GM21390 (cell line): ENCODE measurements at regions not wholly inside any gene's neighbourhood (a gene's known extent, or its start where the extent isn't known, plus 50 kb on each side); places are given as distances from the start of the nearest gene placed in this dataset.

ENCODE experiments used
- ATAC-seq: cut with Tn5 transposase; IDR thresholded peaks from one replicate; pipeline ENCODE4 v1.9.1; 2021; ENCODE audit not compliant: unreplicated experiment

- ATAC-seq = peak; percentile 66
These were observed 54.5 kb upstream of the FAM78B start for GRCh38 chr1:166221316-166221715.

- no peak for ATAC-seq
These were observed 67.1 kb upstream of the FAM78B start for GRCh38 chr1:166233750-166234366.

GRCh38 chr1:166235728-166236127 lies 68.9 kb upstream of the FAM78B start:
- ATAC-seq = no peak

- no peak for ATAC-seq
These were observed 70.9 kb upstream of the FAM78B start for GRCh38 chr1:166237675-166238074.

DNA sequence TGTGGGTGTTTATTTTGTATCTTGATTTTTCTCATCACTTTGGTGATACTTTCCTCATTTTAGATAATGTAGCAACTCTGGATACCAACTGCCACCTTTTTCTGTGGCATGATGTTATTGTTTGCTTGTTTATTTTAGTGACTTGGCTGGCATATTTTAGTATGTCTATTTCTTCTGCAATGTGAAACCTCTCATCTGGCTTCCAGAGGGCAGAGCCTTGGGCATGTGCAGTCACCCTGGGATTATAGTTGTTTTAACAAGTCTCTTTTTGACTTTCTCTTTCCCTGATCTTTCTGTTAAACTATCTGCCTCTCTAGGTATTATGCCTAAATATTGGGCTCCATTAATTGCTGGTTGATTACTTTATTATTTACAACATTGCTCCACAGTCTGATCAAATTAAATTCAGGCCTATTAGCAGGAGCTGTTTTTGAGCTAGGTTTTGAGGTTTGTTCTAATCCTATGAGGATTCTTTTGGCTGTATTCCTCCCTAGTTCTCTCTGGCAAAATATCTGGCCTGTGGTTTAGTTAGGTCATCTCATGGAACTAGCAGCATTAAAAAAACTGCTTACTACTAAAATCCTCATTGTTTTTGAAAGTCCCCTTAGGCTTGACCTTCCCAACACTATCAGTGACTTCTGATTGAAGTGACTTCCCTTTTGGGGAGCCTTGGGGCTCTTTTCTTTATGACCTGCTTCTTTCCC lies 86.4 kb upstream of the FAM78B start:
- no peak for ATAC-seq

GRCh38 chr1:166258017-166258416 lies 91.2 kb upstream of the FAM78B start:
- ATAC-seq = no peak

- no peak for ATAC-seq
These were observed 94.7 kb upstream of the FAM78B start for GRCh38 chr1:166261511-166261910.

DNA sequence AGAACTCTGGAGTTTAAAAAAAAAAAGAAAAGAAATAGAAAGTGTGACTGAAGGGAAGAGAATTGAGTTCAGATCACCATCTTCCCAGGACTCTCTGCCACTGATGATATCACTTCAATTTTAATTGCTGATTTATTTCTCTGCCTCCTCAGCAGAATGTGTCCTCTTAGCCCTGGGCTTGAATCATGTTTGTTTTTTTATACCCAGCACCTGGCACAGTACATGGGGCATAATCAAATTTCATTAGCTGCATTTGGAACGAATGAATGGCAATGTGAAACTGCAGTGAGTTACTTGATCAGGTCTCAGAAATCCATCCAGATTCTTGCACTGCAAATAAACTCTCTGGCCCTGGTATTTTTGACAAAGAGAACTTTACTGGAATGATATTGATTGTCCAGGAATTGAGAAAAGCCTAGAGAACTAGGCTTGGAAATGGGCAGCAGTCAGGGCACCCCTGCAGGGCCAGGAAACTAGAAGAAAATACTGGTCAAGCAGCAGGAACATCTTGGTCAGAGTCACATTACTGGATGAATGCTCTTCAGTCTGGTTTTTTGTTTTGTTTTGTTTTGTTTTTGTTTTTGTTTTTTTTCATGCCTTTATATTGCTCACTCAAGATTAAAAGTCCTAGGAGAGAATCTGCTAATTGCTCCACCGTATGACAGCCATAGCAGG lies 103.8 kb upstream of the FAM78B start:
- ATAC-seq = no peak

GRCh38 chr1:166271151-166271538 lies 104.3 kb upstream of the FAM78B start:
- ATAC-seq = no peak

- ATAC-seq = peak; percentile 58
These were observed 105.4 kb upstream of the FAM78B start for GRCh38 chr1:166272155-166272554.

DNA sequence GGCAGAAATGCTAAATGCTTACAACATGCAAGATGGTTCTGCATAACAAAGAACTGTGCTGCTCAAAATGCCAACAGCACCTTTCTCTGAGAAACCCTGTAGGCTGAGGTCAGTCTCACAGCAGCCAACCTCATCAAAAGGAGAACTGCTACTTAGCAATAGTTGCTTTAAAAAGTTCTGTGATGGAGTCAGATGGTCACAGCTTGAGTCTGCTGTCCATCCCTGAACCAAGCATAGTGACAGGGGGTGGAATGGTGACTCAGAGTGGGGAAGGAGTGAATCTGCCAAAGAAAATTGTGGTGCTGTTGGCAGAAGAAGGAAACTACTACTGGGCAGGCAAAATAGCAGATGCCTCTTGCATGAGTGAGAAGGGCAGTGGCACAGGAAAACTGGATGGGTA lies 106.0 kb upstream of the FAM78B start:
- ATAC-seq = no peak

- no peak for ATAC-seq
These were observed 106.8 kb upstream of the FAM78B start for GRCh38 chr1:166273618-166274017.

DNA sequence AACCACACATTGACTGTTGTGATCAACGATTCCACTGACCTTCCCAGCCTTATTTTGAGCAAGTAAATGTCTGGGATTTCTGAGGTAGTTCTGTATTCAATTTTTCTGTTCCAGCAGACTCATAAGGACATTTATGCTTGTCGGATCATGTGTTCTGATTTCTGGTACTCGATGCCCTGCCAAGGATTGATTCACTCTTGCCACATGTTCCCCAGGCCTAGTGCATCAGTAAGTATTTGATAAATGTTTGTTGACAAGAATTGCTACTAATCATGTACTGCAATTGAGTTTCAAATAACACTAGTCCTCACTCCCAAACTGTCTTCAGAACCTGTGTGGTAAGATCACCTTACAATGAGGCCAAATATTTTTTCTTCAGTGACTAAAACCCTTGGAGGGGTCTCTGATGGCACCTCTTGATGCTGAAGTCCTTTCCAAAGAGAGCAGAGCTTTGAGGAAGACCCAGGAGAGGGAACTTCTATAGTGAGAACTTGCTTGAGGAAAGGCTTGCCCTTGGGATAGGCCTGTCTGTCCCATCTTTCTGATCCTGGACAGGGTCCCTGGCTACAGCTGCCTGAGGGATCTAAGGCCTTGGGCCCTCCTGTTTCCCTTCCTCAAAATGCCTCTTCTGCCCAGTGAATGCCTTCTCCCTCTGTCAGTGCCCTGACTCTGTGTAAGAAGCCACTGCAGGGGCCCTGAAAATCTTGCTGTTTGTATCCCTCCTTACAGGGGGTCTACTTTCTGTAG lies 115.8 kb upstream of the FAM78B start:
- no peak for ATAC-seq

DNA sequence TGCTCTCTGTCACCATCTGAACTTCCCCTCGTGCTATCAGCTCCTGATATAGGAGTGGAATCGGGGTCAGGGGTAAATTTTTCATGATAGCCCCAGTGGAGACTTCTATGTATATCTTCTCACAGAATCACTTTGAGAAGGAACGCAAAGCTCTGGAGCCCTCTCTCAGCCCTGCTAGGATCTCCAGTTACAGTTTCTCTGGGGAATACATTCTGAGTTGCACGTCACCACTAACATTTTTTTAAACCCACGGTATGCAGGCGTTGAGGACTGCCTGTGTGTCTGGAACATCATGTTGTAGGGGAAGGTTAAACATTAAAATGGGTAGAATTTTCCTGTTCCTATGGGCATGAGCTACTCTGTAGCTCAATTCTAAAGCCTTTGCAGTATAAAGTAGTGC lies 116.4 kb upstream of the FAM78B start:
- ATAC-seq = no peak

- ATAC-seq = no peak
These were observed 116.8 kb upstream of the FAM78B start for GRCh38 chr1:166283600-166283999.

DNA sequence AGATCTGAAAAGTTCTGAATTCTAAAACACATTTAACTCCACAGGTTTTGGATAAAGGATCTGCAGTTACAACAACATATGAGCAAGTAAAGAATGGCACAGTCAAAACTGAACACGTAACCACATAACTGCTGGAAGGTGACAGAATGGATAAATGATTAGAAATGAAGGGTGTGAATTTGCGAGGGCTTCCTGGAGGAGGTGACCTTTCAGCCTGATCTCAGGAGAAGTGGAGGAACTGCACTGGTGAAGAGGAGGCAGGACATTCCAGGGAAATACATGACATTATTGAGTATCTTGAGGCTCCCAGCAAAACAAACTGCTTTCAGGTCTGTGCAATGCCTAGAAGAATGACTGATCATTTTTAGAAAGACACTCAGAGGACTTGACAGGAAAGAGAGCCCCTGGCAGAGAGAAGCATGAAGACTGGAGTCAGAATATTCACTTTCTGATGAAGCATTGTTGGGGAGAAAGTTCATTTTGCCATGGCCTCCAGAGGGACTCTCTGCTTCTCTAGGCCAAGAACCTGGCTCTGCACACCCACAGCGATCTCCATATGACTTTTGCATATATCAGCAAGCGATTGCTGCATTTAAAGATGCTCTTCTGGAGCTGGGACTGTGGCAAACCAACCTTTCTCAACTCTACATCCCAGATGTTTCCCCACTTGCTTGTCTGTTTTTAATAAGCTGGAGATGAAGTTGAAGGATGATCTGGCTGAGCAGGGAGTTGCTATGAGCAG lies 122.7 kb upstream of the FAM78B start:
- ATAC-seq = no peak

GRCh38 chr1:166295656-166296055 lies 128.9 kb upstream of the FAM78B start:
- ATAC-seq = no peak

- ATAC-seq = peak; percentile 65
These were observed 131.2 kb upstream of the FAM78B start for GRCh38 chr1:166297993-166298392.

GRCh38 chr1:166300767-166301166 lies 134.0 kb upstream of the FAM78B start:
- ATAC-seq = no peak

- ATAC-seq = peak; percentile 48
These were observed 136.4 kb upstream of the FAM78B start for GRCh38 chr1:166302989-166303758.
